ENCODE measurements at regions not wholly inside any gene's neighbourhood (a gene's known extent, or its start where the extent isn't known, plus 50 kb on each side); places are given as distances from the start of the nearest gene placed in this dataset.

GRCh38 chr6:146989860-146990259, 214.4 kb upstream of the STXBP5 start:
- POLR2A ChIA-PET = no interaction called here
- intact Hi-C loops (cut with micrococcal nuclease) = loop anchor here (10.0 kb wide), 1 partner anchor 215 kb away; the partner anchor contains the start of gene STXBP5

GRCh38 chr6:146990284-146990683, 213.9 kb upstream of the STXBP5 start:
- peak; percentile 34 for DNase-seq (ENCODE audit: unreplicated experiment)
- H3K36me3 Mint-ChIP-seq (ENCODE audit: insufficient read depth, unreplicated experiment) = no peaks in the 10 kb centered on the region
- peak overlapping the region; percentile 85 for H3K27ac Mint-ChIP-seq (ENCODE audit: low read depth, unreplicated experiment)
- CTCF ChIA-PET = interaction anchor here (0.6 to 2.0 kb wide), 2 partner anchors 10 to 87 kb away, joined by 4 to 6 read pairs; no protein-coding TSS in a partner anchor
- intact Hi-C loops (cut with micrococcal nuclease) = loop anchor here (10.0 kb wide), 1 partner anchor 215 kb away; the partner anchor contains the start of gene STXBP5
- no peaks in the 10 kb centered on the region for H3K9me3 Mint-ChIP-seq (ENCODE audit: unreplicated experiment)
- TF ChIP-seq CTCF (IDR thresholded peaks at IDR 0.05; ENCODE audit: unreplicated experiment) = no peak
- H3K27me3 Mint-ChIP-seq (ENCODE audit: insufficient read depth, unreplicated experiment) = no peaks in the 10 kb centered on the region
- POLR2A ChIA-PET = interaction anchor here (1.7 to 1.8 kb wide), 2 partner anchors 76 to 213 kb away, joined by 5 to 8 read pairs; no protein-coding TSS in a partner anchor
- no peak overlapping the region for H3K4me3 Mint-ChIP-seq (ENCODE audit: unreplicated experiment)
- BruUV-seq (replicated peaks) = no TSS peak
- H3K4me1 Mint-ChIP-seq (ENCODE audit: insufficient read depth, unreplicated experiment) = peaks cover 23% of the 10 kb centered on the region

More at GRCh38 chr6:146989860-146990259, 214.4 kb upstream of the STXBP5 start:
- CTCF ChIA-PET = interaction anchor here (2.0 kb wide), 1 partner anchor 10 kb away, joined by 6 read pairs; no protein-coding TSS in a partner anchor
- H3K27me3 Mint-ChIP-seq (ENCODE audit: insufficient read depth, unreplicated experiment) = no peaks in the 10 kb centered on the region
- no peak for TF ChIP-seq CTCF (IDR thresholded peaks at IDR 0.05; ENCODE audit: unreplicated experiment)
- no peaks in the 10 kb centered on the region for H3K9me3 Mint-ChIP-seq (ENCODE audit: unreplicated experiment)
- no peak overlapping the region for H3K4me3 Mint-ChIP-seq (ENCODE audit: unreplicated experiment)
- peaks cover 23% of the 10 kb centered on the region for H3K4me1 Mint-ChIP-seq (ENCODE audit: insufficient read depth, unreplicated experiment)
- no TSS peak for BruUV-seq (replicated peaks)
- no peak for DNase-seq (ENCODE audit: unreplicated experiment)
- H3K27ac Mint-ChIP-seq (ENCODE audit: low read depth, unreplicated experiment) = peak overlapping the region; percentile 85
- H3K36me3 Mint-ChIP-seq (ENCODE audit: insufficient read depth, unreplicated experiment) = no peaks in the 10 kb centered on the region

GRCh38 chr6:146990821-146991798, 213.1 kb upstream of the STXBP5 start:
- Mint-ChIP-seq H3K27me3 (ENCODE audit: insufficient read depth, unreplicated experiment) (no peaks in the 10 kb centered on the region), H3K4me1 (ENCODE audit: insufficient read depth, unreplicated experiment) (peaks cover 23% of the 10 kb centered on the region), H3K9me3 (ENCODE audit: unreplicated experiment) (no peaks in the 10 kb centered on the region), H3K36me3 (ENCODE audit: insufficient read depth, unreplicated experiment) (no peaks in the 10 kb centered on the region), H3K4me3 (ENCODE audit: unreplicated experiment) (peak overlapping the region; percentile 23), H3K27ac (ENCODE audit: low read depth, unreplicated experiment) (peak overlapping the region; percentile 85)
- no TSS peak for BruUV-seq (replicated peaks)
- DNase-seq (ENCODE audit: unreplicated experiment) = peak; percentile 88
- intact Hi-C loops (cut with micrococcal nuclease) = loop anchor here (10.0 kb wide), 1 partner anchor 214 kb away; the partner anchor contains the start of gene STXBP5
- no peak for TF ChIP-seq CTCF (IDR thresholded peaks at IDR 0.05; ENCODE audit: unreplicated experiment)
- ChIA-PET CTCF (interaction anchor here (0.6 to 2.0 kb wide), 5 partner anchors 11 to 173 kb away, joined by 3 to 6 read pairs (median 3); no protein-coding TSS in a partner anchor), POLR2A (interaction anchor here (0.6 to 1.8 kb wide), 5 partner anchors 21 to 215 kb away, joined by 3 to 8 read pairs (median 5); no protein-coding TSS in a partner anchor)

- Mint-ChIP-seq H3K36me3 (ENCODE audit: insufficient read depth, unreplicated experiment) (no peaks in the 10 kb centered on the region), H3K9me3 (ENCODE audit: unreplicated experiment) (no peaks in the 10 kb centered on the region), H3K4me3 (ENCODE audit: unreplicated experiment) (no peak overlapping the region), H3K27ac (ENCODE audit: low read depth, unreplicated experiment) (no peak overlapping the region), H3K27me3 (ENCODE audit: insufficient read depth, unreplicated experiment) (no peaks in the 10 kb centered on the region), H3K4me1 (ENCODE audit: insufficient read depth, unreplicated experiment) (peaks cover 23% of the 10 kb centered on the region)
- TF ChIP-seq CTCF (IDR thresholded peaks at IDR 0.05; ENCODE audit: unreplicated experiment) = no peak
- CTCF ChIA-PET = no interaction called here
- POLR2A ChIA-PET = interaction anchor here (0.6 kb wide), 1 partner anchor 61 kb away, joined by 3 read pairs; no protein-coding TSS in a partner anchor
- intact Hi-C loops (cut with micrococcal nuclease) = loop anchor here (10.0 kb wide), 1 partner anchor 208 kb away; the partner anchor contains the start of gene STXBP5
- DNase-seq (ENCODE audit: unreplicated experiment) = peak; percentile 56
- BruUV-seq (replicated peaks) = no TSS peak
Observed at GRCh38 chr6:146997062-146997461, 207.2 kb upstream of the STXBP5 start.

Data from MCF 10A (cell line).